ENCODE measurements at regions not wholly inside any gene's neighbourhood (a gene's known extent, or its start where the extent isn't known, plus 50 kb on each side); places are given as distances from the start of the nearest gene placed in this dataset.

GRCh38 chr7:136259074-136259473 is 281.9 kb upstream of the MTPN start:
- Mint-ChIP-seq H3K4me1 (no peaks in the 10 kb centered on the region), H3K4me3 (no peak overlapping the region), H3K36me3 (ENCODE audit: low read depth) (no peaks in the 10 kb centered on the region), H3K27ac (no peak overlapping the region), H3K9me3 (peaks cover 35% of the 10 kb centered on the region), H3K27me3 (ENCODE audit: low read depth, poor library complexity) (peaks cover 4% of the 10 kb centered on the region)
- TF ChIP-seq CTCF (IDR thresholded peaks at IDR 0.05), result no peak
- no peak for DNase-seq

- no peaks in the 10 kb centered on the region for H3K36me3 Mint-ChIP-seq (ENCODE audit: low read depth)
- TF ChIP-seq CTCF (IDR thresholded peaks at IDR 0.05), result no peak
- H3K4me3 Mint-ChIP-seq, result no peak overlapping the region
- peaks cover 17% of the 10 kb centered on the region for H3K9me3 Mint-ChIP-seq
- H3K27ac Mint-ChIP-seq, result no peak overlapping the region
- peaks cover 4% of the 10 kb centered on the region for H3K27me3 Mint-ChIP-seq (ENCODE audit: low read depth, poor library complexity)
- no peaks in the 10 kb centered on the region for H3K4me1 Mint-ChIP-seq
- DNase-seq, result no peak
Observed at GRCh38 chr7:136256491-136256890, 279.3 kb upstream of the MTPN start.

DNA sequence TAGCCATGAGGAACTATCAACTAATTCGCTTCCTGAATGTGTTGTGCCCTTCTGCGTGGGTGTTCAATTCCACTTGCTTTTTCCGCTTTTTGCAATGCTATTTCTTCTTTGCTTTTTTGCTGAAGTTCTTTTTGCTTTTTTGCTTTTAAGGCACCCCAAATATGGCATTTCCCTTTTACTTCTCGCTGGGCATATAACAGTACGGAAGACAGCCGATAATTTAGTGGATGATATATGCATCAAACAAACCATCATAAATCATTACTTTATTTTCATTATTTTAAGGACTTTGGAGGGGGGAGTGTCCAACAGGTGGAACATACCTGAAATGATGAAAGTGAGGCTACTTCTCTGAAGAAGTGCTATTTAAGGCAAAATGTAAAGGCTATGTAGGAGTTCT is 277.0 kb upstream of the MTPN start:
- no peaks in the 10 kb centered on the region for H3K36me3 Mint-ChIP-seq (ENCODE audit: low read depth)
- TF ChIP-seq CTCF (IDR thresholded peaks at IDR 0.05), result no peak
- no peaks in the 10 kb centered on the region for H3K9me3 Mint-ChIP-seq
- H3K27ac Mint-ChIP-seq, result no peak overlapping the region
- no peak overlapping the region for H3K4me3 Mint-ChIP-seq
- no peaks in the 10 kb centered on the region for H3K4me1 Mint-ChIP-seq
- peaks cover 4% of the 10 kb centered on the region for H3K27me3 Mint-ChIP-seq (ENCODE audit: low read depth, poor library complexity)
- no peak for DNase-seq

GRCh38 chr7:136251826-136252225 is 274.7 kb upstream of the MTPN start:
- no peak overlapping the region for H3K27ac Mint-ChIP-seq
- no peak for DNase-seq
- peaks cover 2% of the 10 kb centered on the region for H3K27me3 Mint-ChIP-seq (ENCODE audit: low read depth, poor library complexity)
- no peak for TF ChIP-seq CTCF (IDR thresholded peaks at IDR 0.05)
- H3K36me3 Mint-ChIP-seq (ENCODE audit: low read depth), result no peaks in the 10 kb centered on the region
- no peak overlapping the region for H3K4me3 Mint-ChIP-seq
- H3K9me3 Mint-ChIP-seq, result no peaks in the 10 kb centered on the region
- no peaks in the 10 kb centered on the region for H3K4me1 Mint-ChIP-seq

DNA sequence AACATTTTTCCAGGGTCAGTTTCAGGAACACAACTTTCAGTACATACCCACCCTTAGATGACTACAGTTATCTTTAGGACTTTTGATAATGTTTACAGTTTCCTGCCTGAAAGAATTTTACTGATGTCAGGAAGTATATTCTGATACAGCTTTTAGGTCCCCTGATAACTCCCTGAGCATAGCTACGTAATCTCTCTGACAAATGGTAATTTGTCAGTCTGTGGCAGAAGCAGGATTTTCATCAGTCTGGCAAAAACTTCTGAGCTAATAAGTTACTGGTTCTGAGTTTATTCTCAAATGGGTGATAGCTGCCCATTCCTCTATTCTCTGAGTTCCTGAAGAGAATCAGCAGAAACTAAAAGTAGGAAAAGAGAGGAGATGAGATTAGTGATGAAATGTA is 270.1 kb upstream of the MTPN start:
- H3K4me3 Mint-ChIP-seq, result no peak overlapping the region
- no peaks in the 10 kb centered on the region for H3K27me3 Mint-ChIP-seq (ENCODE audit: low read depth, poor library complexity)
- H3K36me3 Mint-ChIP-seq (ENCODE audit: low read depth), result no peaks in the 10 kb centered on the region
- TF ChIP-seq CTCF (IDR thresholded peaks at IDR 0.05), result no peak
- no peaks in the 10 kb centered on the region for H3K9me3 Mint-ChIP-seq
- no peak overlapping the region for H3K27ac Mint-ChIP-seq
- DNase-seq, result no peak
- H3K4me1 Mint-ChIP-seq, result no peaks in the 10 kb centered on the region

DNA sequence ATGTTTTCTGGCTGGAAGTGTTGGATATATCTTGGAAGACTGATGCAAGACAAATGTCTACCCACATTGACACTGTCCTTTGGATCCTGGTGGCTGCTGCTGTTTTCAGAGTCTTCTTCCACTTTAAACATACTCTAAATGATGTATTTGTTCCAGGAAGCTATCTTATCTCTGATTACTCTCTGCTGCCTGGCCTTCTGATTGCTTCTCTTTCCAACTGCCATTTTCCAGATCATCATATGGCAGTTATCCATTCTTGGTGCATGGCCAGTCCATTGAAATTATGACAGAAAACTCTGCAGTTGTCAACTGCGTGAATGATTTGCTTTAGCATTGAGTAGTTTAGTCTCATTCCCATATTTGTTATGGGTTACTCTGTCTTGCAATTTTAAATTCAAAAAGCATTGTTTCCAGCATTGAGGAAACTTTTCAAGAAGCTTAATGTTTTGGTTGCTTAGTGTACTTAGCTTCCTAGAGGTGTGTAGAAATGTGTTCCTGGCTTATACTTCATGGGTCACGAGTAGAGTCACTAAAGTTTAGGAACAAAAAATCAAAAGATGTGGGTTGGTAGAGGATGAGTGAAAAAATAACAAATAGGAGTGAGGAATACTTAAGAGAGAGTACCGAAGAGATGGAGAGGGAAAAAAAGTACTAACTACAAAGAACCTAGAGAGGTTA is 268.3 kb upstream of the MTPN start:
- no peaks in the 10 kb centered on the region for H3K9me3 Mint-ChIP-seq
- H3K27ac Mint-ChIP-seq, result no peak overlapping the region
- H3K27me3 Mint-ChIP-seq (ENCODE audit: low read depth, poor library complexity), result no peaks in the 10 kb centered on the region
- H3K4me3 Mint-ChIP-seq, result no peak overlapping the region
- no peak for TF ChIP-seq CTCF (IDR thresholded peaks at IDR 0.05)
- DNase-seq, result no peak
- no peaks in the 10 kb centered on the region for H3K4me1 Mint-ChIP-seq
- no peaks in the 10 kb centered on the region for H3K36me3 Mint-ChIP-seq (ENCODE audit: low read depth)
